Stimulated activated CD4-positive, alpha-beta T cell treated with anti-CD3 and anti-CD28 coated beads, TNF-alpha, amount 100 ng/mL, for 24 hours (primary cell): ENCODE measurements at regions not wholly inside any gene's neighbourhood (a gene's known extent, or its start where the extent isn't known, plus 50 kb on each side); places are given as distances from the start of the nearest gene placed in this dataset.
"Not testable (repeated sequence)": the region's sequence is repeated elsewhere in the genome, so short reads cannot be mapped to it uniquely, and the experiment has no call there.

Experiments
- DNase-seq, 3 experiments: peaks; one replicate each; pipeline ENCODE4 v3.0.0-alpha.2; 2020; ENCODE audit warnings: low read depth in 3 of 3

DNA sequence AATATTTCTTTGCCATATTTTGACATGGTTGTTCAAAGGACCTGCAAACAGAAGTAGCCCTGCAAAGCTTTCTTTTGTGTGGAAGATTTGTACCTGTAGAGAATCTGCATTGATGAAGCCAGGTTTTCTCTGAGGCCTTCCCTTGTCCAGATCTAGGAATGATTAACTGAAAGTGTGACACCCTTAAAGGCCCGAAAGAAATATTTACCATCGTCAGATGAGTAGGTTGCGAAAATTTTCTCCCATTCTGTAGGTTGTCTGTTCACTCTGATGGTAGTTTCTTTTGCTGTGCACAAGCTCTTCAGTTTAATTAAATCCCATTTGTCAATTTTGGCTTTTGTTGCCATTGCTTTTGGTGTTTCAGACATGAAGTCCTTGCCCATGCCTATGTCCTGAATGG, 439.0 kb downstream of the SMARCA1 start:
- not testable (repeated sequence) for DNase-seq

DNA sequence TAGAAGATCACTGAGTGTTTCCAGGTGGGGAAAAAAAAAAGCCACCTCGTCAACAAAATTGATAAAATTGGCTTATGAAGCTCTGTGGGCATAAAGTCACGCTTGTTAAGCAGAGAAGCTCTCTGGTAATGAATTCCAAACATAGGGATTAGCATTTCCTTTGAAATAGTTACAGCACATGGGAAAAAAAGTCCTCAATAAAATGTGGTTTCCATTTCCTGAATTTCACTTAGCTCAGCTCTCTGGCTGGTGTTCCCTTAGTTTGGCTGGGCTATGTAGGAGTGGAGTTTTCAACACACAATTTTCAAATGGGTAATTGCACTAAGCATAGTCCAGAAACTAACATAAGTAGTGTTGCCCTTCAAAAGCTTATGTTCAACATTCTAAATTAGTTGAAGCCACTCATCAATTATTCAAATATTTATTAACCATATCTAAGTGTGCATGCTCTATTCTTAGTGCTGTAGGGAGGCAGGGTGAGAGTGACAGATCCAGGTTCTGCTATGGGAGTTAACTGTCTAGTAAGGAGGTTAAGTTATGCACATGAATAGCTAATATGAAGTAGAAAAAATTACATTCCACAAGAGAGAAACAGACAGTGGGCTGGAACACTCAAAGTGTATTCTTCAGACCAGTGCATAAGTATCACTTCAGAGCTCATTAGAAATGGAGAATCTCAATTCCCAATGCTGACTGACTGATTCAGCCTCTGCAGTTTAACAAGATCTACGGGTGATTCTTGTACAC, 445.7 kb downstream of the SMARCA1 start:
- no peak for DNase-seq

DNA sequence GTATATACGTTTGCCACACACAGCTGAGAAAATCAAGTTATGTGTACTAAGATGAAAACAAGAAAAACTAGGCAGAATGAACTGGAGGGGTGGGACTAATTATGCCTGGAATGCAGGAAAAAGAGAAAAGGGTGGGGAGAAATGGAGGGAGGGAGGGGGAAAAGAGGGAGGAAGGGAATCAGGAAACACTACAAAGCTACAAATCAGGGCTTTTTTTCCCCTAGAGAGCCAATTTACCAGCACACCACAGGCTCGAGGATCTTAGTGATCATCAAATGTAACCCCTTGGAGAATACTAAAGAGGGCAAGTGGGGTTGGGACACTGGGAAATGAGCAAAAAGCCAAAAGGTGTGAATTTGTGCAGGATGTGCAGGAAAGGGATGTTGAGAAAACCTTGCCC, 451.9 kb downstream of the SMARCA1 start:
- DNase-seq: no peak

- DNase-seq: no peak
Observed at GRCh38 chrX:129065895-129066294, 457.4 kb downstream of the SMARCA1 start.

DNA sequence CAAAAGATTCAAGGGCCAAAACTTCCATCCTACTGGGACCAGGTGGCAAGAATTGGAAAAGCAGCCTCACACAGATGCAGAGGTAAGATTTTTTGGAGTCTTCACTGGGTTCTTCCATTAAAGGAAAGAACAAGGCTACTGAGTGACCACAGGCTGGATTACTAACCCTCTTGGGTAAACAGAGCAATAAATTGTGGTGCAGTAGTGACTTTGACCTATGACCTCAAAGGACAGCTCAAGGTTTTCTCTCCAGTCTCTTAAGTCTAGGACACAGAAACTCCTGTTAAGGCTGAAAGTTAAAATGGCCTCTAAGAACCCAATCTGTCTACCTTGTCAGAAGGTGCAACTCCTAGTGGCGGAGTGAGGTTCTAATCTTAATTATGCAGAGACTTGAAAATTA, 464.9 kb downstream of the SMARCA1 start:
- no peak for DNase-seq

DNA sequence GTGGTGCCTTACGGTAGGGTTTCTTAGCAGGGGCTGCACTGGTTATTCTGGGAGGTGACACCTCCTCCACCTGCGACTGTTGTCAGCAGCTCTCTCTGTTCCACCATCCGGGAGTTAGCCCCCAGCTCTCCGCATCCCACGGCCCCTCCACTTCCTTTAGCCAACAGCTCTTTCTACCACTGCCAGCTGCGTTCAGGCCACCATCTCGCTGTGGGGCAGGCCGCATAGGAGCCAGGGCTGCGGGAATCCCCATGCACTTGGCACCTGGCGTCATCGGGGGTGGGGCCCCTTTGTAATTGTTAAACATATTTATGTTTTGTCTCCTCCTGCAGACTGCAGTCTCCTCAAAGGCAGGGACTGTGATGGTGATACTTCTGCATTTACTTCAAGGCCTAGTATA, 480.2 kb downstream of the SMARCA1 start:
- no peak for DNase-seq

- DNase-seq: no peak
Observed at GRCh38 chrX:129041319-129041718, 482.0 kb downstream of the SMARCA1 start.

GRCh38 chrX:129040124-129040523, 483.2 kb downstream of the SMARCA1 start:
- no peak for DNase-seq

GRCh38 chrX:129039176-129039575, 484.1 kb downstream of the SMARCA1 start:
- no peak for DNase-seq

GRCh38 chrX:129037389-129037788, 485.9 kb downstream of the SMARCA1 start:
- no peak for DNase-seq

GRCh38 chrX:129035180-129035579, 488.1 kb downstream of the SMARCA1 start:
- no peak for DNase-seq

- no peak for DNase-seq
Observed at GRCh38 chrX:129034196-129034595, 489.1 kb downstream of the SMARCA1 start.

- DNase-seq: no peak
Observed at GRCh38 chrX:129026202-129026601, 497.1 kb downstream of the SMARCA1 start.

- no peak for DNase-seq
Observed at GRCh38 chrX:129025376-129025775, 497.9 kb downstream of the SMARCA1 start.

GRCh38 chrX:129019412-129019811, 503.9 kb downstream of the SMARCA1 start:
- DNase-seq: no peak

DNA sequence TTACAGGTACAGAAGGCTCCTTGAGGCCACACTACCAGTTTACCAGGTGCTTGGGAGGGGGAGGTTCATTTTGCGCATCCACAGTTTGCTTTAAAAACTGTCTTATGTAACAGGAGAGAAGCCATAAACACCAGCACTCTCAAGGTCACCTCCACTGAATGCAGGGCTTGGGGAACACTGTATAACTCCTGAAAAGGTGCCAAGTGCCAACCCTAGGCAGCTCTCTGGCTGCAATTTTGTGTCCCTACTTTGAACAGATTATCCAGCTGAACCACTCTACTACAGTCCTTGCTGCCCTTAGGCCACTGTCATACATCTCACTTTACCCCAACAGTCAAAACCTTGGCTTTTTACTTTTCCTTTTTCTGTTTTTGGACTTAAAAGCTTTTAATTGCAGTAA, 507.9 kb downstream of the SMARCA1 start:
- no peak for DNase-seq

- no peak for DNase-seq
Observed at GRCh38 chrX:129013574-129013973, 509.7 kb downstream of the SMARCA1 start.

GRCh38 chrX:129007631-129008030, 515.7 kb downstream of the SMARCA1 start:
- DNase-seq: no peak

DNA sequence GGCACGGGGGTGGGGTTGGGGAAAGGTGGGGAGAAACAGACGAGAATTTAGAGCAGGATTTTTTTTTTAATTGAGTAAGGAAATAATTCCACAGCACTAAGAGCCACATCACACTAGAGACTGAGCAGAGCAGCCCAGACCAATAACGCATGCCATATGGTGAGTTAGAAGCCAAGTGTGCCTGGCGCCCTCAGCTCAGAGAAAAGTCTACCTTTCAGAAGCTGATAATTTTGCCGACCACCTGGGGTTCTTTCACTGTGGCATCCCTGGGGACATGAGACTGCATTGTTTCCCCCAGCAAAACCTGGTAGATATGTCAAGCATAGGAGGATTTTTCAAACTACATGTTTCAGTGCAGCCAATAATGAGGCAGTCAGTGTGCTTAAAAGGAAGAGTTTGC, 516.8 kb downstream of the SMARCA1 start:
- no peak for DNase-seq

- DNase-seq: no peak
Observed at GRCh38 chrX:129000797-129001196, 522.5 kb downstream of the SMARCA1 start.

- no peak for DNase-seq
Observed at GRCh38 chrX:129000018-129000417, 523.3 kb downstream of the SMARCA1 start.

GRCh38 chrX:128992107-128992971, 531.0 kb downstream of the SMARCA1 start:
- no peak for DNase-seq

DNA sequence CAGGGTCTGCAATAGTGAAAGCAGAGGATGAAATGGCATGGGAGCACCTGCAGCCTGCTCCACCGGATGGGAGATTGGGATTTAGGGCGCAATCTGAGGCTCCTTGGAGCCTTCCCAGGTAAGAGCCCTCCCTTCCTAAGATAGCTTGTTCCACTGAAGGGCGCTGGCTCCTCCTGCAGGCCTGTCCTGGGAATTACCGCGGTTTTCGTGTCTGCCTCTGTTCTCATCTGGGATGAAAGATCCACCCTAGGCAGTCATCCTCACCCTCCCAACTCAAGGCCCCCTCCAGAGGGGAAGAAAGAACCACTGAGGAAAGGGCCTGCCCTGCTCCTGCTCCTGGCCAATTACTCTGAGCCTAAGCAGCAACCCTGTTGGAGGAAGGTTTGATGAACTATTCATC, 547.5 kb downstream of the SMARCA1 start:
- no peak for DNase-seq
